AML-193 (cell line): ENCODE measurements at regions not wholly inside any gene's neighbourhood (a gene's known extent, or its start where the extent isn't known, plus 50 kb on each side); places are given as distances from the start of the nearest gene placed in this dataset.
"Not testable (repeated sequence)": the region's sequence is repeated elsewhere in the genome, so short reads cannot be mapped to it uniquely, and the experiment has no call there.

ENCODE experiments used
- DNase-seq, 2 experiments: peaks; one replicate each; lab custom pipeline; 2025; lab: John Stamatoyannopoulos, UW

DNA sequence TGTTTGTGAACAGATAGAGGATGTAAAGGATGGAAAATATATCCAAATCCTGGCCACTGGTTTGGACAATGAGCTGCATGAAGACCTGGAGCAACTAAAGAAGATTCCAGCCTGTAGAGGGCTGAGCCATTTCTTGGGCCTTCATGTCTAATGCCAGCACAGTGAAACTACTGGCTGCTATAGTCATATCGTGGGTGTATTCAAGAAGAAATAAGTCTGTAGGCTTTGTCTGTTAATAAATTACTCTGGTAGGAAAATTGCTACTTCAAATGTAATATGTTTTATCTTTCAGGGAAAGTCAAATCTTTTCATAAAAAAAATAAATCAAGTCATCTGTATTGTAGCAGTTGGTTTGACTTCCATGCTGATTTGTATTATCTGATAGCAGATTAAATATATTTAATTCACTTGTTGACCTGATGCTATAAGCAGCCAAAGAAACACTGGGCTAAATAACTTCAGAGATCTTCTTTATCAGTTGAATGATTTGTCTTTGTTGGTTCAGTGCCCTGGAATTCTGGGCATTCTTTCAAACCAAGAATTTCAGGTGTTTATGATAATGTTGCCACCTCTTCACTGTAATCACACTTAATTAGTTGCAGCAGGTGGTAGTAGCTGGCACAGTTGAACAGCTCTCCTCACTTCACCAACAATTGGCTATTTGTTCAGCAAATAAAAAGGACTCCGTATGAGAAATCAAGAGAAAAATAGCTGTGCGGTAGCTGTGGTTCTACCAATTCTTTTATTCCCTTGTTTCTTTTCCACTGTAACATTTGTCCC, 1109.5 kb downstream of the NSUN3 start:
- DNase-seq: no peak

GRCh38 chr3:95177096-95177495, 1114.2 kb downstream of the NSUN3 start:
- no peak for DNase-seq

DNA sequence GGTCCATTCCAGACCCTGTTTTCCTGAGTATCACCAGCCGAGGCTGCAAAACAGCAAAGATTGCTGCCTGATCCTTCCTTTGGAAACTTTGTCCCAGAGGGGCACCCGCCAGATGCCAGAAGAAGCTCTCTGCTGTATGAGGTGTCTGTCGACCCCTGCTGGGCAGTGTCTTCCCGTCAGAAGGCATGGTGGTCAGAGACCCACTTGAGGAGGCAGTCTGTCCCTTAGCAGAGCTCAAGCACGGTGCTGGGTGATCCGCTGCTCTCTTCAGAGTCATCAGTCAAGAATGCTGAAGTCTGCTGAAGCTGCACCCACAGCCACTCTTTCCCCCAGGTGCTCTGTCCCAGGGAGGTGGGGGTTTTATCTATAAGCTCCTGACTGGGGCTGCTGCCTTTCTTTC, 1121.2 kb downstream of the NSUN3 start:
- DNase-seq: no peak

GRCh38 chr3:95189348-95189747, 1126.5 kb downstream of the NSUN3 start:
- no peak for DNase-seq

DNA sequence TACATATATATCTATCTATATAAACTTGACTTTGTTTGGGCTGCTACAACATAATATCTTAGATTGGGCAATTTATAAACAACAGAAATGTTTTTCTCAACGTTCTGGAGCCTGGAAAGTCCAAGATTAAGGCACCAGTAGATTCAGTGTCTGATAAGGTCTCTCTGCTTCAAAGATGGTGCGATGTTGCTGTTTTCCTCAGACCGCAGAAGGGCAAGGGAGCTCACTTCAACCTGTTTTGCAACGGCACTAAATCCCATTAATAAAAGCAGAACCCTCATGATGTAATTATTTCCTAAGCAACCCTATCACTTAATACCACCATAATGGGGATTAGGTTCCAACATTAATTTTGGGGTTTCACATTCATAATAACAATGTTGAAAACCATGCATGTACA, 1134.8 kb downstream of the NSUN3 start:
- no peak for DNase-seq

DNA sequence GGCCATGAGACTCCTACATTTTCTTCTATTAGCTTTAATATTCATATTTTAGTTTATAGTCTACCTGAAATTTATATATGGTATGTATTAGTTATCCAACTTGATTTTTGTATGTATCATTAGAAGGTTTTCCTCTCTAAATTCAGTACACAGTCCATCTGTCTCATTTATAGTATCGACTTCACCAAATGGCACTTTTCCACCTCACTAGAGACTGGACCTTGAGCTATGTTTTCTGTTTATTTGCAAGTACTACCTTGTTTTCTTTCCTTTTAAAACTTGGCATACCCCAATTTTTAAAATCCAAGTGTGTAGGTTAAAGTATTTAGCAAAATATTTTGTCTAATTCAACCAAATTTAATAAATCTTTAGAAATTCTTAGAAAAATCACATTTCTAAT, 1137.5 kb downstream of the NSUN3 start:
- no peak for DNase-seq

DNA sequence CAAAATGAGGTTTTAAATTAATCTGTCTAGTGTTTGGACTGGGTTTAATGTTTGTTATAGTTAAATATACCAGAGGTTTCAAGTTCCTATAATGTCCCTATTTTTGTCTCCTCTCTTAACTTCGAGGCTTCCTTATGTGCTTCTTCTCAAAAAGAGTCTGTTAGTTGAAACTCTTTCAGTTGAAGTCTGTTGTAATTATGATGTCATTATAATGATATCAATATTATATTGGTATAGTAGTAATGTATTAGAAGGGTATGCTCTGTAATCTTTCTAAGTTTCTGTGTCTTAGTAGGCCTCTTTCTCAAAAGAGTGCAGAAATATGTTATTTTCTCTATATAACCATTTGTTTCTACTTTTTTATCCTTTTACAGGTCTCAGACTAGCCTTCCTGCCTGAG, 1148.0 kb downstream of the NSUN3 start:
- no peak for DNase-seq

DNA sequence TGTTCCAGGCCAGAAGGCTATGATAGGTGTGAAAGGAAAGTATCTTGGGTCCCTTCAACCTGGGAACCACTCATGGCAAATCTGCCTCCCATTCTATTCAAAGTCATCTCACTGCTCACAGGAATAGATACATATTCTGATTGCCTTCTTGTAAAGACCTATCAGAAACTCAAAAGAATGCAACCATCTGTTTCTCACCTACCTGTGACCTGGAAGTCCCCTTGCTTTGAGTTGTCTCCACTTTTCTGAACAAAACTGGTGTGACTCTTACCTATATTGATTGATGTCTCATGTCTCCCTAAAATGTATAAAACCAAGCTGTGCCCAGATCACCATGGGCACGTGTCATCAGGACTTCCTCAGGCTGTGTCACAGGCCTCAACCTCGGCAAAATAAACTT, 1149.3 kb downstream of the NSUN3 start:
- no peak for DNase-seq

- no peak for DNase-seq
Observed at GRCh38 chr3:95215437-95215957, 1152.6 kb downstream of the NSUN3 start.

- no peak for DNase-seq
Observed at GRCh38 chr3:95217661-95218060, 1154.8 kb downstream of the NSUN3 start.

DNA sequence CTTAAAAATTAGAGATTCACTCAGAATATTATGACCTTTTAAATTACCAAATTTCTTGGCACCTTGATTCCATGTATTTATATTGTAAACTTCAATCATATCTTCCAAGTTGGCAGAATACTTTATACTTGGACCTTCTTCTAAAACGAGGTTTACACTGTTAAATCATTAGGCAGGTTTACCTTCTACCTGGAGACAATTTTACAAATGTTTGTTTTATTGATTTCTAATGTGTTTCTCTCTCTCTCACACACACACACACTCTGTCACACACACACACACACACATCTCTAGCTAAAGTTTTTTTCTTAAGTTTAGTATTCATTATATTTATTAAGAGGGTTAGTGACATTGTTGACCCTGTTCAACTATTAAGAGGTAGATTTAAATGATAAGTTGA, 1155.6 kb downstream of the NSUN3 start:
- DNase-seq: no peak

- DNase-seq: no peak
Observed at GRCh38 chr3:95226437-95226836, 1163.6 kb downstream of the NSUN3 start.

DNA sequence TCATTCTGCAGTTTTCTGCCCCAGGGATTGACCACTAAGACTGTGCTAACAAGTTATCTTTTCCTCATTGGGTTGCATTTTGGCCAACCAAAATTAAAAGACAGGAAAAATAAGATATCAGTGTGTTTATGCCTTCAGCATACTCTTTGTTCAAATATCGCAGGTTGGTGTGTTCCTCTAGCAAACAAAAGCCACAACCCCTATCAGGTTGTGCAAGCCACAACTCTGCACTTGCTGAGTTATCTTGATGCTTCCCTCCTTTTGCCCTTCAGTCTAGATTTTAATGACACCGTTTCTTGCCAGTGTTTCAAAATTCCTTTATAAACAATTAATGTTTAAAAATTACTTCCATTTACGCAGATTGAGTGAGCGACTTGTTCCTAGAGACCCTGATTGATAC, 1164.2 kb downstream of the NSUN3 start:
- DNase-seq: no peak

DNA sequence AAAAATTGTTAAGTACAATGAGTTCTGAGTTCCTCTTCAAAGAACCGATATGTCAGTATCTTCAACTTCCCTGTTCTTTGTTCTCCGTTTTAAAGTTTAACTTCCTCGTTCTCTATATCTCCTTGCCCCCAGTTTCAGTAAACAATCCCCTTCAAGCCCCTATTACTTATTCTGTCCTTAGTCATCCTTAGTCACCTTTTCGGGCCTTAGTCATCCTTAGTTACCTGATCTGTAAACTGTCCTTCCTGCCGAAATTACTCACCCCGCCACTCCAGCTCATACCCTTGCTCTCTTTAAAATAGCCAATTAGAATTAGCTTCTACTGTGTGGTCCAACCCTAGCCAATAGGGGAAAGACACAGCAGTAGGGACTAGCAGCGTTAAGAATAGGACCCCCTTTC, 1165.6 kb downstream of the NSUN3 start:
- no peak for DNase-seq

GRCh38 chr3:95235916-95236315, 1173.1 kb downstream of the NSUN3 start:
- DNase-seq: no peak

GRCh38 chr3:95237783-95238182, 1174.9 kb downstream of the NSUN3 start:
- DNase-seq: no peak

GRCh38 chr3:95240395-95240794, 1177.5 kb downstream of the NSUN3 start:
- no peak for DNase-seq

- DNase-seq: not testable (repeated sequence)
Observed at GRCh38 chr3:95241256-95241655, 1178.4 kb downstream of the NSUN3 start.

DNA sequence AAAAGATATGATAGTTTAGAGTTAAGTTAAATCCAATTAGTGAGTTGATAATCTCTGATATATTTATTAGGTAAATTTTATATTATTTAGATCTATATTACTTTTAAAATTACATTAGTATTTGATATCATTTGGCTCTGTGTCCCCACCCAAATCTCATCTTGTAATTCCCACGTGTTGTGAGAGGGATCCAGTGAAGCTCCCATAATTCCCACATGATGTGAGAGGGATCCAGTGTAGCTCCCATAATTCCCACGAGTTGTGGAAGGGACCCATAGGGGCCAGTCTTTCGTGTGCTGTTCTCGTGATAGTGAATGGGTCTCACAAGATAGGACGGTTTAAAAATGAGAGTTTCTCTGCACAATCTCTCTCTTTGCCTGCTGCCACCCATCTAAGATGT, 1183.6 kb downstream of the NSUN3 start:
- no peak for DNase-seq

GRCh38 chr3:95254061-95254460, 1191.2 kb downstream of the NSUN3 start:
- no peak for DNase-seq

DNA sequence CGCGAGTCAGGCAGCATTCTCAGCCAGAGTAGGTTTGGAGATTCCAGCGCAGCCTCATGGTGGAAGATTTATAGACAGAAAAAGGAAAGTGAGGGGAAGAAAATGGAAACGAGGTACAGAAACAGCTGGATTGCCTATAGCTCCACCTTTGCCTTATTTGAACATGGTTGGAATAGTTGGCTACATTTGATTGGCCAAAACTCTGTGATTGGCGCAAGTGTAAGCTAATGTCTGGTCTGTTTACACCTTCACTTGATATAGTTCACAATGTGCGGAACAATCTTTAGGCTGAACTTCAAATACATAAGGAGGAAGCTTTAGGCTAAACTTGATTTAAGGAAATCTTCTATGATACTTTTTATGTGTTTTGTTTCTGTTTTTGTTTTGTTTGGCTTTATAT, 1191.9 kb downstream of the NSUN3 start:
- no peak for DNase-seq

GRCh38 chr3:95265129-95265528, 1202.3 kb downstream of the NSUN3 start:
- no peak for DNase-seq

GRCh38 chr3:95271395-95271794, 1208.5 kb downstream of the NSUN3 start:
- DNase-seq: no peak

- no peak for DNase-seq
Observed at GRCh38 chr3:95272166-95272565, 1209.3 kb downstream of the NSUN3 start.
